Panc1 (cell line): ENCODE measurements at regions not wholly inside any gene's neighbourhood (a gene's known extent, or its start where the extent isn't known, plus 50 kb on each side); places are given as distances from the start of the nearest gene placed in this dataset.

Experiments used
- ATAC-seq: fragments of 200-7000 bp; cut with Tn5 transposase; 2 replicates; pipeline ENCODE4 v1.9.1; 2020; ENCODE audit warnings: mild to moderate bottlenecking, moderate library complexity
- BruUV-seq: library from RNA; stranded (reverse); fragments of 400-500 nt; replicated peaks from 2 replicates; lab custom pipeline; 2021; lab: Mats Ljungman, UMichigan
- CTCF ChIA-PET: fragments of 300-600 bp; sonication (Branson Sonifier 250); formaldehyde crosslinking; loops from one replicate; lab custom pipeline; 2022; ENCODE audit warnings: antibody characterized with exemption; lab: Charles Lee
- POLR2A ChIA-PET: fragments of 300-600 bp; sonication (Branson Sonifier 250); formaldehyde crosslinking; loops from one replicate; lab custom pipeline; 2022; ENCODE audit warnings: antibody characterized with exemption; lab: Charles Lee
- DNase-seq: peaks from one replicate; pipeline ENCODE4 v3.0.0-alpha.2; 2010; ENCODE audit warnings: low read depth, low spot score
- H3K27ac ChIP-seq: 2 replicates; pipeline ENCODE4 v1.5.1; 2011; ENCODE audit warnings: mild to moderate bottlenecking, low read length, inconsistent platforms
- H3K27me3 ChIP-seq: fragments of 200-500 bp; sonication (Bioruptor generic); 2 replicates; pipeline ENCODE4 v1.6.0; 2014; ENCODE audit warnings: low read length, inconsistent platforms; ENCODE audit not compliant: control insufficient read depth, insufficient read depth
- H3K36me3 ChIP-seq: fragments of 200-500 bp; sonication (Bioruptor generic); 2 replicates; pipeline ENCODE4 v1.5.1; 2014; ENCODE audit warnings: inconsistent platforms, mild to moderate bottlenecking, low read length, moderate library complexity; ENCODE audit not compliant: control insufficient read depth, insufficient read depth
- H3K4me1 ChIP-seq: 2 replicates; pipeline ENCODE4 v1.5.1; 2011; ENCODE audit warnings: inconsistent platforms, mild to moderate bottlenecking, low read length, moderate library complexity; ENCODE audit not compliant: control insufficient read depth, insufficient read depth
- H3K4me3 ChIP-seq, 2 experiments: 2 replicates each; pipeline ENCODE4 v1.5.1; 2011 to 2012; ENCODE audit warnings: low read depth in 2 of 2, low read length in 2 of 2, mild to moderate bottlenecking in 2 of 2, inconsistent platforms in 1 of 2, moderate library complexity in 1 of 2
- H3K9me3 ChIP-seq: fragments of 200-500 bp; sonication (Bioruptor generic); 2 replicates; pipeline ENCODE4 v1.5.1; 2014; ENCODE audit warnings: low read depth, mild to moderate bottlenecking, inconsistent platforms, low read length, moderate library complexity; ENCODE audit not compliant: control insufficient read depth, insufficient read depth
- CTCF ChIP-seq: fragments of 450-650 bp; IDR thresholded peaks from 2 replicates; pipeline ENCODE4 v1.5.1; 2017; ENCODE audit warnings: mild to moderate bottlenecking
- POLR2AphosphoS5 ChIP-seq: IDR thresholded peaks from 2 replicates; pipeline ENCODE4 v1.6.1; 2012; ENCODE audit warnings: mild to moderate bottlenecking, low read depth, low read length, moderate library complexity
- REST ChIP-seq, 2 experiments: IDR thresholded peaks; 2 replicates each; pipeline ENCODE4 v1.6.1; 2011 to 2012; ENCODE audit warnings: low read depth in 2 of 2, control low read depth in 1 of 2, low read length in 1 of 2, mild to moderate bottlenecking in 1 of 2, moderate library complexity in 1 of 2; ENCODE audit not compliant: insufficient read depth in 1 of 2
- SIN3A ChIP-seq: IDR thresholded peaks from 2 replicates; pipeline ENCODE4 v1.6.1; 2012; ENCODE audit warnings: low read depth, mild to moderate bottlenecking, low read length, moderate library complexity, borderline replicate concordance; ENCODE audit not compliant: insufficient read depth
- TCF7L2 ChIP-seq: IDR thresholded peaks from 2 replicates; pipeline ENCODE4 v1.6.1; 2011; ENCODE audit warnings: mild to moderate bottlenecking, low read depth, low read length, inconsistent platforms
- in situ Hi-C: cut with HindIII; loops from 2 replicates; pipeline ENCODE4 v1.10.0; 2016; ENCODE audit warnings: low sequenced_read_pairs, low pct_unique_long_range_greater_than_20kb
- intact Hi-C: fragments of 100-400 bp; cut with micrococcal nuclease; formaldehyde crosslinking; loops from one replicate; pipeline ENCODE4 v1.10.0; 2022; ENCODE audit not compliant: unreplicated experiment

GRCh38 chr16:25501530-25502255, 190.1 kb upstream of the HS3ST4 start:
- DNase-seq, result no peak
- in situ Hi-C loops (no loop called here), intact Hi-C loops (loop anchor here (2.0 kb wide), 1 partner anchor 61 kb away; no protein-coding TSS in a partner anchor)
- Histone ChIP-seq H3K36me3 (no peaks in the 10 kb centered on the region), H3K27ac (no peak overlapping the region), H3K4me3 (no peak overlapping the region), H3K27me3 (peaks cover 4% of the 10 kb centered on the region; the same call in 1 of the 2 replicates), H3K9me3 (no peaks in the 10 kb centered on the region), H3K4me1 (no peaks in the 10 kb centered on the region)
- ATAC-seq, result no peak
- ChIA-PET POLR2A (no interaction called here), CTCF (no interaction called here)
- BruUV-seq, result no TSS peak
- TF ChIP-seq CTCF (no peak), REST (IDR thresholded peaks at IDR 0.05; ENCODE audit: insufficient read depth in 1 of 2, low read depth in 2 of 2, low read length in 1 of 2) (peak; percentile 67 to 76; a peak in 3 of 4 replicates)

GRCh38 chr16:25494292-25494691, 197.5 kb upstream of the HS3ST4 start:
- Histone ChIP-seq H3K4me3 (no peak overlapping the region), H3K36me3 (no peaks in the 10 kb centered on the region), H3K4me1 (no peaks in the 10 kb centered on the region), H3K9me3 (no peaks in the 10 kb centered on the region), H3K27me3 (peaks cover 4% of the 10 kb centered on the region; the same call in 1 of the 2 replicates), H3K27ac (no peak overlapping the region)
- TF ChIP-seq REST (IDR thresholded peaks at IDR 0.05; ENCODE audit: insufficient read depth in 1 of 2, low read depth in 2 of 2, low read length in 1 of 2), result no peak
- TF ChIP-seq CTCF, result no peak
- no peak for TF ChIP-seq POLR2AphosphoS5
- no peak for TF ChIP-seq TCF7L2
- TF ChIP-seq SIN3A, result no peak
- ATAC-seq (no peak), DNase-seq (no peak)
- intact Hi-C loops (no loop called here), in situ Hi-C loops (no loop called here)
- ChIA-PET CTCF (no interaction called here), POLR2A (no interaction called here)
- BruUV-seq, result no TSS peak
